H1 (cell line): ENCODE measurements at regions not wholly inside any gene's neighbourhood (a gene's known extent, or its start where the extent isn't known, plus 50 kb on each side); places are given as distances from the start of the nearest gene placed in this dataset.

Experiments
- CBX8 ChIP-seq: fragments of 300-800, 300-1000 bp; sonication (generic); IDR thresholded peaks from 2 replicates; pipeline ENCODE4 v1.7.1; 2016; ENCODE audit warnings: low read depth, low read length, borderline replicate concordance
- KDM4A ChIP-seq: IDR thresholded peaks from one replicate; pipeline ENCODE4 v1.7.1; 2012; ENCODE audit warnings: low read depth, mild to moderate bottlenecking, moderate library complexity, low read length, inconsistent platforms; ENCODE audit not compliant: severe bottlenecking
- POLR2A ChIP-seq, 2 experiments: IDR thresholded peaks; 1 replicate in 1 of 2; 2 replicates in 1 of 2; pipeline ENCODE4 v1.6.1; 2011; ENCODE audit warnings: low read depth in 2 of 2, low read length in 2 of 2, mild to moderate bottlenecking in 2 of 2; ENCODE audit errors: control extremely low read depth in 1 of 2
- SIN3A ChIP-seq, 2 experiments: IDR thresholded peaks in 1 of 2; conservative IDR thresholded peaks in 1 of 2; 2 replicates each; pipeline ENCODE4 v1.6.1; 2011 to 2012; ENCODE audit warnings: low read length in 2 of 2, improper control_type of control experiment in 1 of 2, low read depth in 1 of 2, mild to moderate bottlenecking in 1 of 2
- SUZ12 ChIP-seq: fragments of 200-600 bp; sonication (generic); IDR thresholded peaks from 2 replicates; pipeline ENCODE4 v1.6.1; 2012; ENCODE audit warnings: mild to moderate bottlenecking, inconsistent platforms, low read length, moderate library complexity, mixed read lengths

GRCh38 chr13:31947506-31947905 is 84.1 kb upstream of the FRY start (continued):
- no peak for TF ChIP-seq KDM4A
- no peak for TF ChIP-seq SUZ12
- no peak for TF ChIP-seq POLR2A (IDR thresholded peaks at IDR 0.05; ENCODE audit: control extremely low read depth in 1 of 2, low read depth in 2 of 2, low read length in 2 of 2)
- no peak for TF ChIP-seq SIN3A (conservative IDR thresholded peaks at IDR 0.05 in 1 of 2, IDR thresholded peaks at IDR 0.05 in 1 of 2; ENCODE audit: low read depth in 1 of 2, low read length in 2 of 2)
- no peak for TF ChIP-seq CBX8
